Keratinocyte (primary cell): ENCODE measurements at regions not wholly inside any gene's neighbourhood (a gene's known extent, or its start where the extent isn't known, plus 50 kb on each side); places are given as distances from the start of the nearest gene placed in this dataset.

Experiments used
- EZH2 ChIP-seq: IDR thresholded peaks from one replicate; pipeline ENCODE4 v1.6.1; 2012; ENCODE audit warnings: inconsistent platforms, mild to moderate bottlenecking, low read length, moderate library complexity
- TF ChIP-seq, protein P1 (sequence below), 3 experiments: IDR thresholded peaks in 1 of 3; conservative IDR thresholded peaks in 1 of 3; optimal IDR thresholded peaks in 1 of 3; 2 replicates in 2 of 3; 3 replicates in 1 of 3; pipeline versions ENCODE3 to v1.5.1; 2011; ENCODE audit warnings: low read length in 3 of 3, mild to moderate bottlenecking in 3 of 3, moderate library complexity in 2 of 3, control low read depth in 1 of 3, inconsistent platforms in 1 of 3; ENCODE audit not compliant: insufficient read depth in 2 of 3; ENCODE audit errors: extremely low read depth in 1 of 3

- TF ChIP-seq, protein P1, sequence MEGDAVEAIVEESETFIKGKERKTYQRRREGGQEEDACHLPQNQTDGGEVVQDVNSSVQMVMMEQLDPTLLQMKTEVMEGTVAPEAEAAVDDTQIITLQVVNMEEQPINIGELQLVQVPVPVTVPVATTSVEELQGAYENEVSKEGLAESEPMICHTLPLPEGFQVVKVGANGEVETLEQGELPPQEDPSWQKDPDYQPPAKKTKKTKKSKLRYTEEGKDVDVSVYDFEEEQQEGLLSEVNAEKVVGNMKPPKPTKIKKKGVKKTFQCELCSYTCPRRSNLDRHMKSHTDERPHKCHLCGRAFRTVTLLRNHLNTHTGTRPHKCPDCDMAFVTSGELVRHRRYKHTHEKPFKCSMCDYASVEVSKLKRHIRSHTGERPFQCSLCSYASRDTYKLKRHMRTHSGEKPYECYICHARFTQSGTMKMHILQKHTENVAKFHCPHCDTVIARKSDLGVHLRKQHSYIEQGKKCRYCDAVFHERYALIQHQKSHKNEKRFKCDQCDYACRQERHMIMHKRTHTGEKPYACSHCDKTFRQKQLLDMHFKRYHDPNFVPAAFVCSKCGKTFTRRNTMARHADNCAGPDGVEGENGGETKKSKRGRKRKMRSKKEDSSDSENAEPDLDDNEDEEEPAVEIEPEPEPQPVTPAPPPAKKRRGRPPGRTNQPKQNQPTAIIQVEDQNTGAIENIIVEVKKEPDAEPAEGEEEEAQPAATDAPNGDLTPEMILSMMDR (optimal IDR thresholded peaks at IDR 0.05 in 1 of 3, IDR thresholded peaks at IDR 0.05 in 1 of 3, conservative IDR thresholded peaks at IDR 0.05 in 1 of 3; ENCODE audit: extremely low read depth in 1 of 3, insufficient read depth in 2 of 3, low read length in 3 of 3) = no peak
- TF ChIP-seq EZH2 = no peak
Observed at GRCh38 chr15:100809587-100809986, 70.0 kb upstream of the ALDH1A3 start.
